Cardiac fibroblast (primary cell): ENCODE measurements at regions not wholly inside any gene's neighbourhood (a gene's known extent, or its start where the extent isn't known, plus 50 kb on each side); places are given as distances from the start of the nearest gene placed in this dataset.

Experiments
- DNase-seq, 2 donors: peaks; one replicate each; pipeline versions ENCODE4 v3.0.0 to v3.0.0-alpha.2; 2010; ENCODE audit warnings: low read depth in 2 of 2
- H3K4me3 ChIP-seq, 2 donors: replicated peaks in 1 of 2; 1 replicate in 1 of 2; 2 replicates in 1 of 2; pipeline ENCODE4 v1.5.1; 2011; ENCODE audit warnings: low read depth in 2 of 2, low read length in 2 of 2, mild to moderate bottlenecking in 2 of 2, moderate library complexity in 1 of 2
- TF ChIP-seq, protein P1 (sequence below): IDR thresholded peaks from one replicate; pipeline ENCODE4 v1.5.1; 2011; ENCODE audit warnings: low read depth, mild to moderate bottlenecking, low read length, inconsistent platforms

DNA sequence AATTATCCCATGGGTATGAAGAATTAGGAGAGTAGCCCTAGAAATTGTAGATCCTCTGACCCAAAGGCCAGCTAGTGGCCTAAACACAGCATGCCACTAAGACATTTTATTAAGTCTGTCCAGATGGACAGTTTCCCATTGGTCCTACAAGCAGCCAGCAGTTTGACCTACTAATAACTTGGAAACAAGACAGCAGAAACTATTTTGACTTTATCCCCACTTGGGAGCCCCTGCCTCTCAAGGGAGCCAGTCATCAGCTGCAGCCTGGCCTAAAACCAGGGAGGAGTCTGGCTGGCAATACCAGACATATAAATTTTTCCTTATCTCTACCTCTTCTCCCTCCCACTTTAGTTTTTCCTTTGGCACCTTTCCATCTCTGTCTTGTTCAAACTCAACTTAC is 222.6 kb upstream of the KCTD3 start:
- no peak overlapping the region for H3K4me3 ChIP-seq
- DNase-seq: peak in 1 of 2 donors; percentile 2
- TF ChIP-seq, protein P1, sequence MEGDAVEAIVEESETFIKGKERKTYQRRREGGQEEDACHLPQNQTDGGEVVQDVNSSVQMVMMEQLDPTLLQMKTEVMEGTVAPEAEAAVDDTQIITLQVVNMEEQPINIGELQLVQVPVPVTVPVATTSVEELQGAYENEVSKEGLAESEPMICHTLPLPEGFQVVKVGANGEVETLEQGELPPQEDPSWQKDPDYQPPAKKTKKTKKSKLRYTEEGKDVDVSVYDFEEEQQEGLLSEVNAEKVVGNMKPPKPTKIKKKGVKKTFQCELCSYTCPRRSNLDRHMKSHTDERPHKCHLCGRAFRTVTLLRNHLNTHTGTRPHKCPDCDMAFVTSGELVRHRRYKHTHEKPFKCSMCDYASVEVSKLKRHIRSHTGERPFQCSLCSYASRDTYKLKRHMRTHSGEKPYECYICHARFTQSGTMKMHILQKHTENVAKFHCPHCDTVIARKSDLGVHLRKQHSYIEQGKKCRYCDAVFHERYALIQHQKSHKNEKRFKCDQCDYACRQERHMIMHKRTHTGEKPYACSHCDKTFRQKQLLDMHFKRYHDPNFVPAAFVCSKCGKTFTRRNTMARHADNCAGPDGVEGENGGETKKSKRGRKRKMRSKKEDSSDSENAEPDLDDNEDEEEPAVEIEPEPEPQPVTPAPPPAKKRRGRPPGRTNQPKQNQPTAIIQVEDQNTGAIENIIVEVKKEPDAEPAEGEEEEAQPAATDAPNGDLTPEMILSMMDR: no peak

DNA sequence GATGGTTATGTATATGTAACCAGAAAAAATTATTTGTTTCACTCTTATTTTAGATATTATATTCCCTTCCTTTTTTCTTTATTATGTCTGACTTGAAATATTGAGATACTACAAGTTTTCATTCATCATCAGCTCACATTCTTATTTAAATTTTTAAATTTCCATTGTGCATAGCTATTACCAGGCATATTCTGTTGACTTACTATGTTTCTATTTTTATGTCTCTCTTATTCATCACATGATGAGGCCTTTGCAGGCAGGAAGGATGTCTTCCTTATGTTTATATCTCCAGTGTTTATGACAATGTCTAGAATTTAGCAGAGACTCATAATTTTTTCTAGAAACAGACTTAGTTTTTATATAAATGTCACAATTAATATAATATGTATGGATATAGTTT is 221.9 kb upstream of the KCTD3 start:
- H3K4me3 ChIP-seq: no peak overlapping the region
- TF ChIP-seq, protein P1: no peak
- DNase-seq: no peak

DNA sequence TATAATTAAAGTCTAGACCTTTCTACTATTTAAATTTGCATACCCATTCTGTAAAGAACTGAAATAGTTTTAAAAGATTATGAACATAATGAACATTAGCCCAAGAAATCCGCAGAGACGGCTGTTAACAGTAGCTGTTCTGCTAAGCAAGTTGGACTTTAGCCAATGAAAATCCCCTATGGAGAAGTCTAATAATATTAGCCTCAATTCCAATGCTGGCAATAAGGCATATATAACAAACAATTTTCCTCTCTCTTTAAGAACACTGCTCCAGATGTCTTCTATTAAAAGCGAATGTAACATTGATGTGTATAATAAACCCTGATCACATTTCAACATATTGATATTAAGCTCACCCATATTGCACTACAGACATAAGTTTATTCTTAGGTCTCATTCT is 221.3 kb upstream of the KCTD3 start:
- DNase-seq: no peak
- H3K4me3 ChIP-seq: no peak overlapping the region
- TF ChIP-seq, protein P1: no peak

DNA sequence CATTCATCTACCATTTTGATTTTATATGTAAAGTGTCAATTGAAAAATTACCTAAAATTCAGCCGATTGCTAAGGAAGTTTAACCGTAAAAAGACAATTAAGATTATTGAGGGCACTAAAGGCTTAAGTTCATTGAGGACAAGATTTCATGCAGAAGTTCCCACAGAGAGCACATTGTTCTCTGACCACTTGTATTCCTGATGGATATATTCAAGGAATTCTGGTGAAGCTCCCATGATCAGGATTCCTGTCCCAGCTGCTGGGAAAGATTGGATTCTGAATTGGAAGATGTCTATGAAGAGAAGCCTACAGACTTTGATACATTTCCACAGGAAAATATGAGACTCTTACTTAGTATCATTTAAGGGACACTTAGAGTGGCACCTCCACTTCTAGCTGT is 209.2 kb upstream of the KCTD3 start:
- TF ChIP-seq, protein P1: no peak

DNA sequence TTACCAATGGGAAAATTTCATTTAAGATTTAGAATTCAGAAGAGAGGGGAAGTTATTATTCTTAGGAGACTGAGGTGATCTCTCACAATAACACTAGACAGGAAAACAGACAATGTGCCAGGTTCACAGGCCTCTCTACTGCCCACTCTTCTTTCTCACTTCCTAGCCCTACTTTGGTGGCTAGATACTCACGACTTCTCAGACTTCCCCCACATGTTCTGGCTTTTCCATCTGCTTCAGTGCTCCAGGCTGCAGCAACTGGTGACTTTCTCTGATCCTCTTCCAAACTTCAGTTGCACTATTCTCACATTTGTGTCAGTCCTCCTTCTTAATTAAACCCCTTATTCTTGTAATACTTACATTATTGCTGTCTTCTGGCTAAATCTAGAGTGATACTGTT is 208.7 kb upstream of the KCTD3 start:
- no peak for DNase-seq
- TF ChIP-seq, protein P1: no peak
- no peak overlapping the region for H3K4me3 ChIP-seq

More for the DNA sequence above, 209.2 kb upstream of the KCTD3 start:
- no peak overlapping the region for H3K4me3 ChIP-seq
- DNase-seq: no peak

DNA sequence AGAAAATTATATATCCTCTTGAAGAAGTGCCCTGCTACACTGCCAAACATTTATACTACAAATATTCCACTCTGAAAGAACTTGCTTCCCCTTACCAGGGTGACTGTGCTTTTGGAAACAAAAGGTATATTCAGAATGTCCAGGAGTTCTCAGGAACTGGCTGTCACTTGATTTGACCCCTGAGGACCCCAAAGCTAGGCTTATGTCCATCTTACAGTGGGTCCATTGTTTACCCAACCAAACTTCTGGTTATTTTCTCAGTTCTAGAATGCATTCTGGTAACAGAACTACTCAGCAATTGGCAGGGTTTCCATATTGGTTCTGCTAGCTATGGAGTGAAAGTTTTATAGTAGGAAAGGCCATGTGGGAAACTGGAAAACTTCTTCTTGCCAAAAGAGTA is 207.1 kb upstream of the KCTD3 start:
- no peak for DNase-seq
- no peak overlapping the region for H3K4me3 ChIP-seq
- TF ChIP-seq, protein P1: no peak

DNA sequence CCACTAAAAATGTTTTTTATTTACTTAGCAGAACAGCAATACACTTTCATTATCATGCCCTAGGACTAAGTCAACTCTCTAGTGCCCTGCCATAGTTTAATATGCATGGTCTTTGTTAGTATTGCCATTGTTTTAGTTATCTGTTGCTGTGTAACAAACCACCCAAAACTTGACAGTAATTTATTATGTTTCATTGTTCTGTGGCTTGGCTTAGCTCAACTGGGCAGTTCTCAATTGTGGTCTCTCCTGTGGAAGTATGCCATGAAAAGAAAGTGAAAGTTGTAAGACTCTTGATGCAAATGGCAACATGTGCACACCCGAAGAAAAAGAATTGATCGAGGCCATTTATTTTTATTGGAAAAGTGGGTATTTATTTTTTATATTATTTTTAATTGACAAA is 206.3 kb upstream of the KCTD3 start:
- TF ChIP-seq, protein P1: no peak
- H3K4me3 ChIP-seq: no peak overlapping the region
- no peak for DNase-seq
